Activated naive CD4-positive, alpha-beta T cell treated with anti-CD3 and anti-CD28 coated beads for 36 hours (primary cell): ENCODE measurements at regions not wholly inside any gene's neighbourhood (a gene's known extent, or its start where the extent isn't known, plus 50 kb on each side); places are given as distances from the start of the nearest gene placed in this dataset.

Experiments used
- CTCF ChIA-PET: fragments of 350-600 bp; sonication (Branson Sonifier 250); formaldehyde crosslinking; loops from one replicate; lab custom pipeline; 2021; ENCODE audit warnings: antibody characterized with exemption; lab: Charles Lee
- DNase-seq: peaks from one replicate; pipeline ENCODE4 v3.0.0-alpha.2; 2020
- H3K27ac Mint-ChIP-seq: one replicate; pipeline ENCODE4 v1.8.0; 2021; ENCODE audit warnings: mild to moderate bottlenecking, mixed read lengths
- H3K27me3 Mint-ChIP-seq: one replicate; pipeline ENCODE4 v1.8.0; 2021; ENCODE audit warnings: low read depth, mixed read lengths
- H3K36me3 Mint-ChIP-seq: one replicate; pipeline ENCODE4 v1.8.0; 2021; ENCODE audit warnings: low read depth, mixed read lengths
- H3K4me1 Mint-ChIP-seq: one replicate; pipeline ENCODE4 v1.8.0; 2021; ENCODE audit warnings: low read depth, mixed read lengths
- H3K4me3 Mint-ChIP-seq: one replicate; pipeline ENCODE4 v1.8.0; 2021; ENCODE audit warnings: mild to moderate bottlenecking, moderate library complexity, mixed read lengths
- H3K9me3 Mint-ChIP-seq: one replicate; pipeline ENCODE4 v1.8.0; 2021; ENCODE audit warnings: mixed read lengths
- intact Hi-C: fragments of 100-400 bp; cut with micrococcal nuclease; formaldehyde crosslinking; loops from one replicate; pipeline ENCODE4 v1.15.1; 2023

DNA sequence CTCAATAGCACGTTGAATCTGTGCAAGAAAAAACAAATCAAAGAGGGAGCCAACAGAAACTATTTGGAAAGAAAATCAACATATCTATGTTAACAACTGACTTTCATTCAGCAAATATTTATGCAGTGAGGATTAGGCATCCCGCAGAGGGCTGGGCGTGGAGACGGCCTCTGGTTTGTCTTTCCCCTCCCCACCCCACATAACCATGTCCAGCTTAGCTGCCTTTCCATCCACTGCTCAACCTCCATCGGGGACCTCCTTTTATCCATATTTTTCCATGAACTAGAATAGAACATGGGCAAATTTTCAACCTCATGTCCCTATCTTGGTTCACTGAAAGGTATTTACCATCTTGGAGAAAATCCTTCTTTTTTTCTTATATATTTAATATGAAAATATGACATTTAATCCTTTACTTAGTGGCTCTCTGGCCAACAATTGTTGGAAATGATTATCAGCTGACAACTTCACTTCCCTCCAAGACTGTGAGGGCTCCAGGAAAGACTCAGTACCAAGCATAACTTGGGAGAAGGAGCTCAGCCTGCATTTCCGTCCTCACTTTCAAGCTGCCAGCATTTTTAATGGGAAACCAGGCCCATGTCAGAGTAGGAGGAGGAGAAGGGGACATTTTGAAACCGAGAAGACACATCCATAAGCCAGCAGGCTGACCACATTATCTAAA is 462.6 kb upstream of the MAF start:
- CTCF ChIA-PET = no interaction called here
- H3K4me3 Mint-ChIP-seq = no peak overlapping the region
- intact Hi-C loops = no loop called here

GRCh38 chr16:80062361-80063030 is 462.0 kb upstream of the MAF start:
- no peak overlapping the region for H3K4me3 Mint-ChIP-seq

More for the DNA sequence above, 462.6 kb upstream of the MAF start:
- DNase-seq = no peak
- no peaks in the 10 kb centered on the region for H3K9me3 Mint-ChIP-seq
- no peaks in the 10 kb centered on the region for H3K36me3 Mint-ChIP-seq
- no peak overlapping the region for H3K27ac Mint-ChIP-seq
- H3K27me3 Mint-ChIP-seq = peaks cover 2% of the 10 kb centered on the region
- no peaks in the 10 kb centered on the region for H3K4me1 Mint-ChIP-seq

GRCh38 chr16:80060470-80060869 is 459.9 kb upstream of the MAF start:
- Mint-ChIP-seq H3K4me1 (no peaks in the 10 kb centered on the region), H3K27ac (no peak overlapping the region), H3K9me3 (no peaks in the 10 kb centered on the region), H3K27me3 (peaks cover 2% of the 10 kb centered on the region), H3K36me3 (no peaks in the 10 kb centered on the region), H3K4me3 (no peak overlapping the region)
- CTCF ChIA-PET = no interaction called here
- intact Hi-C loops = no loop called here
- no peak for DNase-seq

More at GRCh38 chr16:80062361-80063030, 462.0 kb upstream of the MAF start:
- Mint-ChIP-seq H3K27me3 (peaks cover 2% of the 10 kb centered on the region), H3K9me3 (no peaks in the 10 kb centered on the region), H3K4me1 (no peaks in the 10 kb centered on the region), H3K36me3 (no peaks in the 10 kb centered on the region), H3K27ac (no peak overlapping the region)
- intact Hi-C loops = no loop called here
- no peak for DNase-seq
- CTCF ChIA-PET = no interaction called here

DNA sequence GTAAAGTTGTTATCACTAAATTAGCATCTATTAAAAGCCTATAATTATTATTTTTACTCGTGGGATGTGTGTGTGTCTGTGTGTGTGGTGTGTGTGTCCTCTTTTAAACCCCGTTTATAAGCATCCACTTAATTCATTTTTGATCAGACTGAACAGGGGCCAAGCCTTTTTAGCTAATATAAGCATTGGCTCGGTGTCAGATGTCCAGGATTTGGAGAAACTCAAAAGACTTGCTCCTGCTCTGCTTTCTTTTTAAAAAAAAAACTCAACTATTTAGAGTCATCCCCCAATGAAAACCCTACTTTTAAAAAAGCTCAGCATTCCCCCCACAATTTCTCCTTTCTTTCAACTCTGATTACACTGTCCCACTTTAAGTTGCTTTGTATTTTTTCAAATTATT is 459.3 kb upstream of the MAF start:
- CTCF ChIA-PET = no interaction called here
- Mint-ChIP-seq H3K27ac (no peak overlapping the region), H3K36me3 (no peaks in the 10 kb centered on the region), H3K9me3 (no peaks in the 10 kb centered on the region), H3K4me3 (no peak overlapping the region), H3K27me3 (peaks cover 2% of the 10 kb centered on the region), H3K4me1 (no peaks in the 10 kb centered on the region)
- intact Hi-C loops = no loop called here
- DNase-seq = no peak

- Mint-ChIP-seq H3K27ac (no peak overlapping the region), H3K4me1 (no peaks in the 10 kb centered on the region), H3K9me3 (no peaks in the 10 kb centered on the region), H3K4me3 (no peak overlapping the region), H3K27me3 (peaks cover 2% of the 10 kb centered on the region), H3K36me3 (no peaks in the 10 kb centered on the region)
- CTCF ChIA-PET = no interaction called here
- intact Hi-C loops = no loop called here
- no peak for DNase-seq
Observed at GRCh38 chr16:80058214-80058613, 457.7 kb upstream of the MAF start.

DNA sequence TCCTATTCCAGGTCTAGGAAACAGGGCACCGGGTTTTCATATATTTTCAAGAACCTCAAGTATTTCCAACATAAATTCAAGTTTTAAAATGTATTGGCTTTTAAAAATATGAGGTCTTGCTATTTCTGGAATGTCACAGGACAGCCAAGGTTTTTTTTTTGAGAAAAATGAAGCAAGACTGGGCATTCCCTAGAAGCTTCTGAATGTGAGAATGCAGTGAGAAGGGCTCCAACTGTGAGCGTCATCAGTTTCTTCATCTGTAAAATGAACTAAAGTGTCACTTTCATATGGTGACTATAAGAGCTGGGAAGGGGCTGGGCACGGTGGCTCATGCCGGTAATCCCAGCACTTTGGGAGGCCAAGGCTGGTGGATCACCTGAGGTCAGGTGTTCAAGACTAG is 455.8 kb upstream of the MAF start:
- DNase-seq = no peak
- H3K4me1 Mint-ChIP-seq = no peaks in the 10 kb centered on the region
- no peak overlapping the region for H3K27ac Mint-ChIP-seq
- H3K36me3 Mint-ChIP-seq = no peaks in the 10 kb centered on the region
- no peak overlapping the region for H3K4me3 Mint-ChIP-seq
- H3K27me3 Mint-ChIP-seq = peaks cover 5% of the 10 kb centered on the region
- CTCF ChIA-PET = no interaction called here
- intact Hi-C loops = no loop called here
- H3K9me3 Mint-ChIP-seq = no peaks in the 10 kb centered on the region

DNA sequence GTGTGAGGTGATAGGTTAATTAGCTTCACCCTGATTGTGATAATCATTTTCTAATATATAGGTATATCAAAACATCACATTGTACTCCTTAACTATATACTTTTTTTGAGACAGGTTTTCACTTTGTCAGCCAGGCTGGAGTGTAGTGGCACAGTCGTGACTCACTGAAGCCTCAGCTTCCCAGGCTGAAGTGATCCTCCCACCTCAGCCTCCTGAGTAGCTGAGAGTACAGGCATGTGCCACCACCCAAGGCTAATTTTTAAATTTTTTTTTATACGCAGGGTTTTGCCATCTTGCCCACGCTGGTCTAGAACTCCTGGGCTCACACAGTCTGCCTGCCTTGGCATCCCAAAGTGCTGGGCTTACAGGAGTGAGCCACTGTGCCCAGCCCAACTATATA is 455.3 kb upstream of the MAF start:
- intact Hi-C loops = no loop called here
- no peak for DNase-seq
- Mint-ChIP-seq H3K27ac (no peak overlapping the region), H3K4me3 (no peak overlapping the region), H3K27me3 (peaks cover 3% of the 10 kb centered on the region), H3K4me1 (no peaks in the 10 kb centered on the region), H3K9me3 (no peaks in the 10 kb centered on the region), H3K36me3 (no peaks in the 10 kb centered on the region)
- CTCF ChIA-PET = no interaction called here

GRCh38 chr16:80054647-80055046 is 454.1 kb upstream of the MAF start:
- no peak for DNase-seq
- Mint-ChIP-seq H3K4me3 (no peak overlapping the region), H3K4me1 (no peaks in the 10 kb centered on the region), H3K27me3 (peaks cover 5% of the 10 kb centered on the region), H3K36me3 (no peaks in the 10 kb centered on the region), H3K9me3 (peaks cover 3% of the 10 kb centered on the region), H3K27ac (no peak overlapping the region)
- CTCF ChIA-PET = no interaction called here
- intact Hi-C loops = no loop called here

DNA sequence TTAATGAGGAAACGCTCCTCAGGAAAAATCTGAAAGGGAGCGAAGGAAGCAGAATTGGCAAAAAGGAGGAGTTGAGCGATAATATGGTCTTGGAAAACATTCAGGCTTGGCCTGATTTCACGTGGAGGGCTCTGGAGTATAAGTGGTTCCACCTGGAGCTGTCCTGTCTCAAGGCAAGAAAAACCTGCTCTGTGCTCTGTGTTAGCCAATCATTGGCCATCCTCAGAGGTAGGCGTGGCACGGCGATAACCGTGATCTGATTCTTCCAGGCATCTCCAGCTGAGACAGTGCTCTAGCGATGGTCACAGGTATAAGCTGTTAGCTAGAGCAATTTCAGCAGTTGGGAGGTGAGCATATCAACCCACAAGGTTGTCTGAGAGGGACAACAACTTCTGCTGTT is 450.5 kb upstream of the MAF start:
- no peaks in the 10 kb centered on the region for H3K4me1 Mint-ChIP-seq
- no peaks in the 10 kb centered on the region for H3K36me3 Mint-ChIP-seq
- H3K4me3 Mint-ChIP-seq = no peak overlapping the region
- CTCF ChIA-PET = no interaction called here
- intact Hi-C loops = no loop called here
- no peak for DNase-seq
- no peak overlapping the region for H3K27ac Mint-ChIP-seq
- peaks cover 3% of the 10 kb centered on the region for H3K9me3 Mint-ChIP-seq
- peaks cover 5% of the 10 kb centered on the region for H3K27me3 Mint-ChIP-seq

GRCh38 chr16:80048250-80048649 is 447.7 kb upstream of the MAF start:
- CTCF ChIA-PET = no interaction called here
- intact Hi-C loops = no loop called here
- DNase-seq = no peak
- peaks cover 12% of the 10 kb centered on the region for H3K27me3 Mint-ChIP-seq
- H3K27ac Mint-ChIP-seq = no peak overlapping the region
- no peak overlapping the region for H3K4me3 Mint-ChIP-seq
- peaks cover 3% of the 10 kb centered on the region for H3K9me3 Mint-ChIP-seq
- no peaks in the 10 kb centered on the region for H3K4me1 Mint-ChIP-seq
- no peaks in the 10 kb centered on the region for H3K36me3 Mint-ChIP-seq

DNA sequence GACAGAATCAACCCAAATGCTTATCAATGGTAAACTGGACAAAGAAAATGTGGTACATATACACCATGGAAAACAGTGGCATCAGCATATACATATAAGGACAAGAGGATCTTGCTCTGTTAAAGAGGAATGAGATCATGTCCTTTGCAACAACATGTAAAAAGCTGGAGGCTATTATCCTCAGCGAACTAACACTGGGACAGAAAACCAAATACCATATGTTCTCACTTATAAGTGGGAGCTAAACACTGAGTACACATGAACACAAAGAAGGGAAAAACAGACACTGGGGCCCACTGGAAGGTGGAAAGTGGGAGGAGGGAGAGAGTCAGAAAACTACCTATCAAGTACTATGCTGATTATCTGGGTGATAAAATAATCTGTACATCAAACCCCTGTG is 447.3 kb upstream of the MAF start:
- Mint-ChIP-seq H3K27me3 (peaks cover 10% of the 10 kb centered on the region), H3K36me3 (no peaks in the 10 kb centered on the region), H3K27ac (no peak overlapping the region), H3K9me3 (peaks cover 3% of the 10 kb centered on the region), H3K4me1 (no peaks in the 10 kb centered on the region), H3K4me3 (no peak overlapping the region)
- CTCF ChIA-PET = no interaction called here
- intact Hi-C loops = no loop called here
- no peak for DNase-seq

GRCh38 chr16:80046848-80047247 is 446.3 kb upstream of the MAF start:
- no peak overlapping the region for H3K27ac Mint-ChIP-seq
- H3K4me1 Mint-ChIP-seq = no peaks in the 10 kb centered on the region
- CTCF ChIA-PET = no interaction called here
- no peak overlapping the region for H3K4me3 Mint-ChIP-seq
- DNase-seq = no peak
- no peaks in the 10 kb centered on the region for H3K36me3 Mint-ChIP-seq
- intact Hi-C loops = no loop called here
- peaks cover 13% of the 10 kb centered on the region for H3K27me3 Mint-ChIP-seq
- peaks cover 3% of the 10 kb centered on the region for H3K9me3 Mint-ChIP-seq

- H3K36me3 Mint-ChIP-seq = no peaks in the 10 kb centered on the region
- intact Hi-C loops = no loop called here
- CTCF ChIA-PET = no interaction called here
- H3K4me3 Mint-ChIP-seq = no peak overlapping the region
- peaks cover 13% of the 10 kb centered on the region for H3K27me3 Mint-ChIP-seq
- no peak overlapping the region for H3K27ac Mint-ChIP-seq
- DNase-seq = no peak
- peaks cover 3% of the 10 kb centered on the region for H3K9me3 Mint-ChIP-seq
- H3K4me1 Mint-ChIP-seq = no peaks in the 10 kb centered on the region
Observed at GRCh38 chr16:80046261-80046660, 445.7 kb upstream of the MAF start.
